NCI-H526 treated with DMSO at 0.1 percent for 48 hours (cell line): ENCODE measurements at regions not wholly inside any gene's neighbourhood (a gene's known extent, or its start where the extent isn't known, plus 50 kb on each side); places are given as distances from the start of the nearest gene placed in this dataset.
"Not testable (repeated sequence)": the region's sequence is repeated elsewhere in the genome, so short reads cannot be mapped to it uniquely, and the experiment has no call there.

Experiments used
- DNase-seq: peaks from one replicate; lab custom pipeline; 2025; lab: John Stamatoyannopoulos, UW

GRCh38 chr3:177624528-177625495 lies 427.5 kb upstream of the TBL1XR1 start:
- peak; percentile 82 for DNase-seq

GRCh38 chr3:177626045-177626444 lies 428.8 kb upstream of the TBL1XR1 start:
- DNase-seq, result no peak

- DNase-seq, result not testable (repeated sequence)
Measured at GRCh38 chr3:177628095-177628719, 430.9 kb upstream of the TBL1XR1 start.

- no peak for DNase-seq
Measured at GRCh38 chr3:177629276-177629675, 432.0 kb upstream of the TBL1XR1 start.

- DNase-seq, result no peak
Measured at GRCh38 chr3:177633671-177634207, 436.5 kb upstream of the TBL1XR1 start.

GRCh38 chr3:177635601-177636106 lies 438.4 kb upstream of the TBL1XR1 start:
- not testable (repeated sequence) for DNase-seq

- no peak for DNase-seq
Measured at GRCh38 chr3:177640319-177640965, 443.2 kb upstream of the TBL1XR1 start.

- no peak for DNase-seq
Measured at GRCh38 chr3:177641206-177641605, 443.9 kb upstream of the TBL1XR1 start.

- DNase-seq, result no peak
Measured at GRCh38 chr3:177642042-177642803, 444.9 kb upstream of the TBL1XR1 start.

- DNase-seq, result no peak
Measured at GRCh38 chr3:177642804-177643125, 445.5 kb upstream of the TBL1XR1 start.

GRCh38 chr3:177646749-177647148 lies 449.5 kb upstream of the TBL1XR1 start:
- no peak for DNase-seq

- no peak for DNase-seq
Measured at GRCh38 chr3:177647341-177647740, 450.1 kb upstream of the TBL1XR1 start.

- no peak for DNase-seq
Measured at GRCh38 chr3:177647876-177648275, 450.6 kb upstream of the TBL1XR1 start.

- DNase-seq, result no peak
Measured at GRCh38 chr3:177652556-177653291, 455.4 kb upstream of the TBL1XR1 start.

GRCh38 chr3:177657243-177657642 lies 460.0 kb upstream of the TBL1XR1 start:
- no peak for DNase-seq

- DNase-seq, result no peak
Measured at GRCh38 chr3:177658354-177658753, 461.1 kb upstream of the TBL1XR1 start.

- DNase-seq, result not testable (repeated sequence)
Measured at GRCh38 chr3:177664380-177665103, 467.3 kb upstream of the TBL1XR1 start.

GRCh38 chr3:177665122-177665808 lies 468.0 kb upstream of the TBL1XR1 start:
- no peak for DNase-seq

GRCh38 chr3:177672252-177672911 lies 475.1 kb upstream of the TBL1XR1 start:
- DNase-seq, result no peak
